ENCODE measurements at regions not wholly inside any gene's neighbourhood (a gene's known extent, or its start where the extent isn't known, plus 50 kb on each side); places are given as distances from the start of the nearest gene placed in this dataset.

GRCh38 chr3:194925614-194926013 is 239.9 kb downstream of the FAM43A start:
- peaks cover 8% of the 10 kb centered on the region for H3K79me1 ChIP-seq (ENCODE audit: low read length)
- no peak overlapping the region for H3K4ac ChIP-seq (ENCODE audit: low read depth, low read length)
- no peak overlapping the region for H2AK5ac ChIP-seq (ENCODE audit: low read length)
- peak overlapping the region; percentile 35 for H2BK5ac ChIP-seq (ENCODE audit: low read depth, low read length, poor library complexity)
- no peaks in the 10 kb centered on the region for H3K36me3 ChIP-seq (ENCODE audit: control insufficient read depth in 1 of 2, insufficient read depth in 2 of 2, low read length in 2 of 2)
- H3K23ac ChIP-seq (ENCODE audit: low read length) = no peak overlapping the region
- H3K9ac ChIP-seq (ENCODE audit: low read length) = no peak overlapping the region
- H3K4me1 ChIP-seq (ENCODE audit: control insufficient read depth in 1 of 2, insufficient read depth in 2 of 2, low read length in 2 of 2) = peaks cover 15 to 24% of the 10 kb centered on the region in 2 experiments
- WGBS (ENCODE audit: extremely low coverage, insufficient coverage, insufficient read length) = no CpG with 5 or more reads among the region's 12 CpGs
- no peaks in the 10 kb centered on the region for H3K79me2 ChIP-seq (ENCODE audit: control insufficient read depth, insufficient read depth, low read length, poor library complexity)
- H3K27ac ChIP-seq (ENCODE audit: low read depth, low read length) = no peak overlapping the region
- peak overlapping the region; percentile 76 for H2BK12ac ChIP-seq (ENCODE audit: low read length)
- H3K18ac ChIP-seq (ENCODE audit: low read length) = no peak overlapping the region
- H4K12ac ChIP-seq (ENCODE audit: low read depth, low read length) = no peak overlapping the region
- no peak overlapping the region for H2AFZ ChIP-seq (ENCODE audit: insufficient read depth, low read length, poor library complexity)
- no peak overlapping the region for H2BK120ac ChIP-seq (ENCODE audit: insufficient read depth, low read length, poor library complexity)
- peak; percentile 44 to 70 for DNase-seq
- no peak overlapping the region for H3K14ac ChIP-seq (ENCODE audit: low read length)
- no peak overlapping the region for H3K4me3 ChIP-seq (ENCODE audit: low read depth, low read length)
- no peak overlapping the region for H3K4me2 ChIP-seq (ENCODE audit: low read length)
- H3K27me3 ChIP-seq (ENCODE audit: insufficient read depth, low read length) = no peaks in the 10 kb centered on the region
- no peak overlapping the region for H4K8ac ChIP-seq (ENCODE audit: low read depth, low read length)
- no peak overlapping the region for H4K91ac ChIP-seq (ENCODE audit: low read depth, low read length)
- H3K9me3 ChIP-seq (ENCODE audit: insufficient read depth, low read depth, low read length) = no peaks in the 10 kb centered on the region

GRCh38 chr3:194928227-194928626 is 242.5 kb downstream of the FAM43A start:
- Histone ChIP-seq H4K91ac (ENCODE audit: low read depth, low read length) (no peak overlapping the region), H3K4ac (ENCODE audit: low read depth, low read length) (no peak overlapping the region), H2BK12ac (ENCODE audit: low read length) (no peak overlapping the region), H3K9me3 (ENCODE audit: insufficient read depth, low read depth, low read length) (peaks cover under 1% of the 10 kb centered on the region), H3K79me1 (ENCODE audit: low read length) (peaks cover 10% of the 10 kb centered on the region), H3K4me1 (ENCODE audit: control insufficient read depth in 1 of 2, insufficient read depth in 2 of 2, low read length in 2 of 2) (peaks cover 15 to 26% of the 10 kb centered on the region in 2 experiments), H3K23ac (ENCODE audit: low read length) (no peak overlapping the region), H3K79me2 (ENCODE audit: control insufficient read depth, insufficient read depth, low read length, poor library complexity) (no peaks in the 10 kb centered on the region), H3K9ac (ENCODE audit: low read length) (no peak overlapping the region), H3K14ac (ENCODE audit: low read length) (no peak overlapping the region), H2AK5ac (ENCODE audit: low read length) (no peak overlapping the region), H3K27ac (ENCODE audit: low read depth, low read length) (no peak overlapping the region), H2BK120ac (ENCODE audit: insufficient read depth, low read length, poor library complexity) (no peak overlapping the region), H3K4me3 (ENCODE audit: low read depth, low read length) (no peak overlapping the region), H3K18ac (ENCODE audit: low read length) (no peak overlapping the region), H4K12ac (ENCODE audit: low read depth, low read length) (no peak overlapping the region), H3K27me3 (ENCODE audit: insufficient read depth, low read length) (no peaks in the 10 kb centered on the region), H3K36me3 (ENCODE audit: control insufficient read depth in 1 of 2, insufficient read depth in 2 of 2, low read length in 2 of 2) (no peaks in the 10 kb centered on the region), H4K8ac (ENCODE audit: low read depth, low read length) (no peak overlapping the region), H2BK5ac (ENCODE audit: low read depth, low read length, poor library complexity) (no peak overlapping the region), H2AFZ (ENCODE audit: insufficient read depth, low read length, poor library complexity) (no peak overlapping the region), H3K4me2 (ENCODE audit: low read length) (peak overlapping the region; percentile 16)
- peak; percentile 27 to 83 for DNase-seq
- WGBS (ENCODE audit: extremely low coverage, insufficient coverage, insufficient read length) = no CpG with 5 or more reads among the region's 1 CpG

GRCh38 chr3:194928831-194929577 is 243.3 kb downstream of the FAM43A start:
- Histone ChIP-seq H3K23ac (ENCODE audit: low read length) (no peak overlapping the region), H3K18ac (ENCODE audit: low read length) (no peak overlapping the region), H4K91ac (ENCODE audit: low read depth, low read length) (peak overlapping the region; percentile 2), H3K27me3 (ENCODE audit: insufficient read depth, low read length) (no peaks in the 10 kb centered on the region), H3K9ac (ENCODE audit: low read length) (no peak overlapping the region), H4K12ac (ENCODE audit: low read depth, low read length) (no peak overlapping the region), H3K79me2 (ENCODE audit: control insufficient read depth, insufficient read depth, low read length, poor library complexity) (no peaks in the 10 kb centered on the region), H3K4me2 (ENCODE audit: low read length) (no peak overlapping the region), H3K4me1 (ENCODE audit: control insufficient read depth in 1 of 2, insufficient read depth in 2 of 2, low read length in 2 of 2) (peaks cover 15 to 24% of the 10 kb centered on the region in 2 experiments), H3K79me1 (ENCODE audit: low read length) (peaks cover 8% of the 10 kb centered on the region), H2AK5ac (ENCODE audit: low read length) (no peak overlapping the region), H3K4me3 (ENCODE audit: low read depth, low read length) (no peak overlapping the region), H3K9me3 (ENCODE audit: insufficient read depth, low read depth, low read length) (peaks cover 2% of the 10 kb centered on the region), H2BK12ac (ENCODE audit: low read length) (no peak overlapping the region), H2BK120ac (ENCODE audit: insufficient read depth, low read length, poor library complexity) (no peak overlapping the region), H3K14ac (ENCODE audit: low read length) (no peak overlapping the region), H3K27ac (ENCODE audit: low read depth, low read length) (no peak overlapping the region), H2BK5ac (ENCODE audit: low read depth, low read length, poor library complexity) (no peak overlapping the region), H3K4ac (ENCODE audit: low read depth, low read length) (no peak overlapping the region), H2AFZ (ENCODE audit: insufficient read depth, low read length, poor library complexity) (no peak overlapping the region), H4K8ac (ENCODE audit: low read depth, low read length) (no peak overlapping the region), H3K36me3 (ENCODE audit: control insufficient read depth in 1 of 2, insufficient read depth in 2 of 2, low read length in 2 of 2) (no peaks in the 10 kb centered on the region)
- DNase-seq = peak; percentile 75 to 99
- no CpG with 5 or more reads among the region's 30 CpGs for WGBS (ENCODE audit: extremely low coverage, insufficient coverage, insufficient read length)

- Histone ChIP-seq H3K79me2 (ENCODE audit: control insufficient read depth, insufficient read depth, low read length, poor library complexity) (no peaks in the 10 kb centered on the region), H3K36me3 (ENCODE audit: control insufficient read depth in 1 of 2, insufficient read depth in 2 of 2, low read length in 2 of 2) (no peaks in the 10 kb centered on the region), H3K4me3 (ENCODE audit: low read depth, low read length) (no peak overlapping the region), H4K91ac (ENCODE audit: low read depth, low read length) (no peak overlapping the region), H3K23ac (ENCODE audit: low read length) (no peak overlapping the region), H2AFZ (ENCODE audit: insufficient read depth, low read length, poor library complexity) (no peak overlapping the region), H3K9me3 (ENCODE audit: insufficient read depth, low read depth, low read length) (peaks cover 2% of the 10 kb centered on the region), H3K27me3 (ENCODE audit: insufficient read depth, low read length) (no peaks in the 10 kb centered on the region), H3K4me2 (ENCODE audit: low read length) (no peak overlapping the region), H3K4ac (ENCODE audit: low read depth, low read length) (no peak overlapping the region), H4K12ac (ENCODE audit: low read depth, low read length) (no peak overlapping the region), H3K27ac (ENCODE audit: low read depth, low read length) (no peak overlapping the region), H3K18ac (ENCODE audit: low read length) (no peak overlapping the region), H4K8ac (ENCODE audit: low read depth, low read length) (no peak overlapping the region), H3K79me1 (ENCODE audit: low read length) (peaks cover 8% of the 10 kb centered on the region), H3K14ac (ENCODE audit: low read length) (no peak overlapping the region), H3K4me1 (ENCODE audit: control insufficient read depth in 1 of 2, insufficient read depth in 2 of 2, low read length in 2 of 2) (peaks cover 15 to 25% of the 10 kb centered on the region in 2 experiments), H3K9ac (ENCODE audit: low read length) (no peak overlapping the region), H2BK5ac (ENCODE audit: low read depth, low read length, poor library complexity) (no peak overlapping the region), H2BK120ac (ENCODE audit: insufficient read depth, low read length, poor library complexity) (no peak overlapping the region), H2BK12ac (ENCODE audit: low read length) (no peak overlapping the region), H2AK5ac (ENCODE audit: low read length) (no peak overlapping the region)
- no peak for DNase-seq
- no CpG with 5 or more reads among the region's 1 CpG for WGBS (ENCODE audit: extremely low coverage, insufficient coverage, insufficient read length)
These were observed 243.9 kb downstream of the FAM43A start for GRCh38 chr3:194929578-194929960.
